ENCODE measurements at regions not wholly inside any gene's neighbourhood (a gene's known extent, or its start where the extent isn't known, plus 50 kb on each side); places are given as distances from the start of the nearest gene placed in this dataset.

DNA sequence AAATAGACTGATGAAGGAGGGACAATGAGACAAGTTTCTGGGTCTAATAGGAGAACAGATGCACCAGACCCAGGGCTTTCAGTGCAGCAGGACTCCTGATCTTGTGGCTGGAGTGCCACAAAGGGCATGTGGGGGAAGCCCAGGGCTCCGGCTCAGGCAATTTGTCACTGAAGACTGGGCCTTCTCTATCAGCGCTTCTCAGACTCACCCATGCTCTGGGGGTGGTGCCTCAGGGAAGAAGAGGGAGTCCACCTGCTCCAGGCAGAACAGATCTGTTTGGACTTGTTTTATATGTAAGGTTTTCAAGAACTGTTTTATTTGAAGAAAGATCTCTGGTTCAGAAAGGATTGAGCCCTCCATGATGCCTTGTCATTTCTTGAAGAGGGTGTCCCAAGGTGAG, 112.4 kb upstream of the TLE3 start:
- Histone ChIP-seq H3K36me3 (ENCODE audit: control insufficient read depth, insufficient read depth, low read length) (no peaks in the 10 kb centered on the region), H3K27me3 (ENCODE audit: control insufficient read depth, insufficient read depth, low read length) (peaks cover 7% of the 10 kb centered on the region), H3K4me3 (ENCODE audit: low read depth, low read length) (no peak overlapping the region)
- TF ChIP-seq, protein P1, sequence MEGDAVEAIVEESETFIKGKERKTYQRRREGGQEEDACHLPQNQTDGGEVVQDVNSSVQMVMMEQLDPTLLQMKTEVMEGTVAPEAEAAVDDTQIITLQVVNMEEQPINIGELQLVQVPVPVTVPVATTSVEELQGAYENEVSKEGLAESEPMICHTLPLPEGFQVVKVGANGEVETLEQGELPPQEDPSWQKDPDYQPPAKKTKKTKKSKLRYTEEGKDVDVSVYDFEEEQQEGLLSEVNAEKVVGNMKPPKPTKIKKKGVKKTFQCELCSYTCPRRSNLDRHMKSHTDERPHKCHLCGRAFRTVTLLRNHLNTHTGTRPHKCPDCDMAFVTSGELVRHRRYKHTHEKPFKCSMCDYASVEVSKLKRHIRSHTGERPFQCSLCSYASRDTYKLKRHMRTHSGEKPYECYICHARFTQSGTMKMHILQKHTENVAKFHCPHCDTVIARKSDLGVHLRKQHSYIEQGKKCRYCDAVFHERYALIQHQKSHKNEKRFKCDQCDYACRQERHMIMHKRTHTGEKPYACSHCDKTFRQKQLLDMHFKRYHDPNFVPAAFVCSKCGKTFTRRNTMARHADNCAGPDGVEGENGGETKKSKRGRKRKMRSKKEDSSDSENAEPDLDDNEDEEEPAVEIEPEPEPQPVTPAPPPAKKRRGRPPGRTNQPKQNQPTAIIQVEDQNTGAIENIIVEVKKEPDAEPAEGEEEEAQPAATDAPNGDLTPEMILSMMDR (IDR thresholded peaks at IDR 0.05; ENCODE audit: insufficient read depth, low read length, poor library complexity, severe bottlenecking): no peak
- no peak for DNase-seq (ENCODE audit: low read depth)

GRCh38 chr15:70209499-70209898, 111.8 kb upstream of the TLE3 start:
- Histone ChIP-seq H3K36me3 (ENCODE audit: control insufficient read depth, insufficient read depth, low read length) (no peaks in the 10 kb centered on the region), H3K4me3 (ENCODE audit: low read depth, low read length) (no peak overlapping the region), H3K27me3 (ENCODE audit: control insufficient read depth, insufficient read depth, low read length) (peaks cover 7% of the 10 kb centered on the region)
- TF ChIP-seq, protein P1 (IDR thresholded peaks at IDR 0.05; ENCODE audit: insufficient read depth, low read length, poor library complexity, severe bottlenecking): no peak
- DNase-seq (ENCODE audit: low read depth): no peak

DNA sequence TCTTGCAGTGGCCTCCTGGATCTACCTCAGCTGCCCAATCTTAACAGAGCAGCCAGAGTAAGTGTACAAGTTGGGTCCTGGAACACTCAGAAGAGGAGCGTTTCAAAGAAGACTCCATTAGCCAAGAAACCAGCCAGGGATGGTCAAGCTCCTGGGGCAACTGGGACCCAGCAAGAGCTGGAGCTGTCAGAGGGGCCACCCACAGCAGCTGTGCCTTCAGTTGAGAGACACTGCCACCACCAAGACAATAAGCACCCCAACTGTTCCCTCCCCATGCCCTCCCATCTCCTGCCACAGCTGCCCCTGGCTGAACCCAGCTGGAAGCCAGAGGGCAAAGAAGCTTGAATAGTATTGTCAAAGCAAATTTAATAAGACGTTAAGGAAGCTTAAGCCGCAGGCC, 110.6 kb upstream of the TLE3 start:
- DNase-seq (ENCODE audit: low read depth): no peak
- no peaks in the 10 kb centered on the region for H3K36me3 ChIP-seq (ENCODE audit: control insufficient read depth, insufficient read depth, low read length)
- TF ChIP-seq, protein P1 (IDR thresholded peaks at IDR 0.05; ENCODE audit: insufficient read depth, low read length, poor library complexity, severe bottlenecking): no peak
- H3K27me3 ChIP-seq (ENCODE audit: control insufficient read depth, insufficient read depth, low read length): peaks cover 7% of the 10 kb centered on the region
- no peak overlapping the region for H3K4me3 ChIP-seq (ENCODE audit: low read depth, low read length)

GRCh38 chr15:70206668-70207067, 109.0 kb upstream of the TLE3 start:
- no peak for DNase-seq (ENCODE audit: low read depth)
- Histone ChIP-seq H3K27me3 (ENCODE audit: control insufficient read depth, insufficient read depth, low read length) (peaks cover 7% of the 10 kb centered on the region), H3K4me3 (ENCODE audit: low read depth, low read length) (no peak overlapping the region)

DNA sequence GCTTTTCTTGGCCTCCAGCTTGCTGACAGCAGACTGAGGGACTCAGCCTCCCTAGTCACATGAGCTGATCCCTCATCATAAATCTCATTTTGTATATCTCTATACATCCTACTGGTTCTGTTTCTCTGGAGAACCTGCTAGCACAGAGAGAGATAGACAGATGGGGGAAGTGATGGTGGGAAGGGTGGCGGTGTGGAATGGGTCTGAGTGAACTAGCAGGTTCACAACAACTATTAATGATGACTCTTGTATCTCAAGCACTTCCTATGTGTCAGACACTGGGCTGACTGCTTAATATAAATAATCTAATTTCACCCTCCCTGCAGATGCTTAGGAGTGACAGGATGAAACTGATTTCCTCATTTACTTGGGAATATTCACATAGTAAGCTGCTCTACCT, 106.9 kb upstream of the TLE3 start:
- no peak overlapping the region for H3K4me3 ChIP-seq (ENCODE audit: low read depth, low read length)
- H3K36me3 ChIP-seq (ENCODE audit: control insufficient read depth, insufficient read depth, low read length): no peaks in the 10 kb centered on the region
- H3K27me3 ChIP-seq (ENCODE audit: control insufficient read depth, insufficient read depth, low read length): peaks cover 3% of the 10 kb centered on the region
- DNase-seq (ENCODE audit: low read depth): no peak
- TF ChIP-seq, protein P1 (IDR thresholded peaks at IDR 0.05; ENCODE audit: insufficient read depth, low read length, poor library complexity, severe bottlenecking): no peak

More at GRCh38 chr15:70206668-70207067, 109.0 kb upstream of the TLE3 start:
- no peaks in the 10 kb centered on the region for H3K36me3 ChIP-seq (ENCODE audit: control insufficient read depth, insufficient read depth, low read length)
- TF ChIP-seq, protein P1 (IDR thresholded peaks at IDR 0.05; ENCODE audit: insufficient read depth, low read length, poor library complexity, severe bottlenecking): no peak

DNA sequence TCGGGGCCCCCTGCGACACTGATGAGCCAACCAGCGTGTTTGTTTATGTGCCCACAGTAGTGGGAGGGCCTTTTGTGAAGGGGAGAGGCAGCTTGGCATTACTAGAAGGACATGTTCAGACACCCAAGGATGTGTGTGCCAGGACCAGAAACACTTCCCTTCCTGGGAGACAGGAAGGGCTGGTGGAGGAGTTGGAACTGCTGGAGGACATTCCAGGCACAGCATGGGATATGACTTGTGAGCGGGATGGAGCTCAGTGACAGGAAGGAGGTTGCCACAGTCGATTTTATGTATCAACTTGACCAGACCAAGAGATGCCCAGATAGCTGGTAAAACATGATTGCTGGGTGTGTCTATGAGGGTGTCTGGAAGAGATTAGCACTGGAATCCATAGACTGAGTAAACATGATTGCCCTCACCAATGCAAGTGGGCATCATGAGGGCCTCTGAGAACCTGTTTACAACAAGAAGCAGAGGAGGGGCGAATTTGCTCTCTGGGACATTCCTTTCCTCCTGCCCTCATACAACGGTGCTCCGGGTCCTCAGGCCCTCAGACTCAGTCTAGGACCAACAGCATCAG, 106.4 kb upstream of the TLE3 start:
- peaks cover 4% of the 10 kb centered on the region for H3K27me3 ChIP-seq (ENCODE audit: control insufficient read depth, insufficient read depth, low read length)
- H3K36me3 ChIP-seq (ENCODE audit: control insufficient read depth, insufficient read depth, low read length): no peaks in the 10 kb centered on the region
- TF ChIP-seq, protein P1 (IDR thresholded peaks at IDR 0.05; ENCODE audit: insufficient read depth, low read length, poor library complexity, severe bottlenecking): no peak
- no peak for DNase-seq (ENCODE audit: low read depth)
- no peak overlapping the region for H3K4me3 ChIP-seq (ENCODE audit: low read depth, low read length)
